ENCODE measurements at regions not wholly inside any gene's neighbourhood (a gene's known extent, or its start where the extent isn't known, plus 50 kb on each side); places are given as distances from the start of the nearest gene placed in this dataset.

DNA sequence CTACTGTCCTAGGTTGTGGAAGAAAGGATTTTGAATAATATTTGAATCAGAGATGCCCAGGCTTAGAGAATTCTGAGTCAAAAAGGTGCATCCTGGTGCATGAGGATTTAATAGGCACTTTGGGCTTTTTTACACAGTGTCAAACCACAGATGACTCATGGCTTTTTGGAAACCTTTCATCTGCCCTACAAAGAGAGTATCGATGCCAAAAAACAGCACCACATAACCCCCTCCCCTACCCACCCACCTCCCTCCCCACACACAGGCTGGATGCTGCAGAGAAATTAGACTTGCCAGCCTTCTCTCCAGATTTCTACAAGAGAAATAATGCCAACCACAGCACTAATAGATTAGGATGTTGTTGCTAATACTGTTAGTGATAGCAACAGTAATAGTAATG is 779.3 kb downstream of the NLGN4X start:
- DNase-seq = no peak
- intact Hi-C loops (cut with DNase I) = no loop called here
- TF ChIP-seq, protein P1, sequence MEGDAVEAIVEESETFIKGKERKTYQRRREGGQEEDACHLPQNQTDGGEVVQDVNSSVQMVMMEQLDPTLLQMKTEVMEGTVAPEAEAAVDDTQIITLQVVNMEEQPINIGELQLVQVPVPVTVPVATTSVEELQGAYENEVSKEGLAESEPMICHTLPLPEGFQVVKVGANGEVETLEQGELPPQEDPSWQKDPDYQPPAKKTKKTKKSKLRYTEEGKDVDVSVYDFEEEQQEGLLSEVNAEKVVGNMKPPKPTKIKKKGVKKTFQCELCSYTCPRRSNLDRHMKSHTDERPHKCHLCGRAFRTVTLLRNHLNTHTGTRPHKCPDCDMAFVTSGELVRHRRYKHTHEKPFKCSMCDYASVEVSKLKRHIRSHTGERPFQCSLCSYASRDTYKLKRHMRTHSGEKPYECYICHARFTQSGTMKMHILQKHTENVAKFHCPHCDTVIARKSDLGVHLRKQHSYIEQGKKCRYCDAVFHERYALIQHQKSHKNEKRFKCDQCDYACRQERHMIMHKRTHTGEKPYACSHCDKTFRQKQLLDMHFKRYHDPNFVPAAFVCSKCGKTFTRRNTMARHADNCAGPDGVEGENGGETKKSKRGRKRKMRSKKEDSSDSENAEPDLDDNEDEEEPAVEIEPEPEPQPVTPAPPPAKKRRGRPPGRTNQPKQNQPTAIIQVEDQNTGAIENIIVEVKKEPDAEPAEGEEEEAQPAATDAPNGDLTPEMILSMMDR (IDR thresholded peaks at IDR 0.05; ENCODE audit: borderline replicate concordance, extremely low read depth, insufficient read depth) = no peak

DNA sequence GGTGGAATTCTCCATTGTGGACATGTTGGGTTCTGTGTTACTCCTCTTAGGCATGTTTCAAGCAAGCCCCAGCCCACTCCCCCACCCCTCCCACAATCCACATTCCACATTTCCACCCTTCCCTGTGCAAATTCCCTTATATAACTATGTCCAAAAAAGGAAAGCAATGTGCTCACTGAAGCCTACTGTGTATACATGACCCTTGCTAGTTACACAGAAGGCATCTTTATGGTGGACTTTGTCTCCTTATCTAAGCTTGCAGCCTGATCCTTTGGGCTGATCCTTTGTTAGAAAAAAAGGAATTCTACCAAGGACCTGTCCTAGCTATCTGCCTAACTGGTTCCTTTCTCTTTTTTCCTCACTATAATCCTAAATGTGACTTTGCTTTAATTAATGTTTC is 796.8 kb downstream of the NLGN4X start:
- intact Hi-C loops (cut with DNase I) = no loop called here
- FAIRE-seq = no peak

More for the DNA sequence above, 779.3 kb downstream of the NLGN4X start:
- no peaks in the 10 kb centered on the region for H3K36me3 ChIP-seq (ENCODE audit: control insufficient read depth in 2 of 3, insufficient read depth in 3 of 3, low read length in 3 of 3)
- no peak for FAIRE-seq
- no peaks in the 10 kb centered on the region for H3K9me3 ChIP-seq (ENCODE audit: control insufficient read depth in 2 of 3, insufficient read depth in 1 of 3, low read length in 3 of 3)
- H3K4me1 ChIP-seq (ENCODE audit: control insufficient read depth in 2 of 3, insufficient read depth in 2 of 3, low read depth in 1 of 3, low read length in 3 of 3) = no peaks in the 10 kb centered on the region
- H3K4me3 ChIP-seq (ENCODE audit: low read length in 3 of 3) = no peak overlapping the region
- H3K27ac ChIP-seq (ENCODE audit: low read depth in 2 of 2, low read length in 2 of 2) = no peak overlapping the region
- no peaks in the 10 kb centered on the region for H3K27me3 ChIP-seq (ENCODE audit: control insufficient read depth, insufficient read depth, low read length)
- no peak overlapping the region for H3K9ac ChIP-seq (ENCODE audit: low read length in 3 of 3)

DNA sequence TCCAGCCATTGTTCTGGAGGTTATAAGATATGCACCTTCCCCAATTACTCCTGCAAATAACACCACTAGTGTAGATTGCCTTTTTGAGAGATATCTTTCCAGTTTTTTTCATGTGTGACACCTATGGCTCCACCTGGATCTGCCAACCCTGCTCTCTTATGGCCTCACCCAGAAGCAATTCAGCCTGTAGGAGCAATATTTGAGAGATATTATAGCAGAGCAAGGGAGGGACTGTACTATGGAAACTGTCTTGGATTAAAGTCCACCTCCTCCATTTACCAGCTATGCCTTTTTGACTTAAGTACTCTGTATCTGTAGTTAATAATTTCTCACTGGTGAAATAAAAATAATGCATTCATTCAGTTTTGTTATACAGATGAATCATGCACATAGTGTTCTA is 803.5 kb downstream of the NLGN4X start:
- Histone ChIP-seq H3K9ac (ENCODE audit: low read length in 3 of 3) (no peak overlapping the region), H3K9me3 (ENCODE audit: control insufficient read depth in 2 of 3, insufficient read depth in 1 of 3, low read length in 3 of 3) (no peaks in the 10 kb centered on the region), H3K4me1 (ENCODE audit: control insufficient read depth in 2 of 3, insufficient read depth in 2 of 3, low read depth in 1 of 3, low read length in 3 of 3) (no peaks in the 10 kb centered on the region), H3K36me3 (ENCODE audit: control insufficient read depth in 2 of 3, insufficient read depth in 3 of 3, low read length in 3 of 3) (no peaks in the 10 kb centered on the region), H3K27me3 (ENCODE audit: control insufficient read depth, insufficient read depth, low read length) (no peaks in the 10 kb centered on the region), H3K4me3 (ENCODE audit: low read length in 3 of 3) (no peak overlapping the region), H3K27ac (ENCODE audit: low read depth in 2 of 2, low read length in 2 of 2) (no peak overlapping the region)
- intact Hi-C loops (cut with DNase I) = no loop called here
- TF ChIP-seq, protein P1 (IDR thresholded peaks at IDR 0.05; ENCODE audit: borderline replicate concordance, extremely low read depth, insufficient read depth) = no peak
- DNase-seq (no peak), FAIRE-seq (no peak)

More for the DNA sequence above, 796.8 kb downstream of the NLGN4X start:
- Histone ChIP-seq H3K9me3 (ENCODE audit: control insufficient read depth in 2 of 3, insufficient read depth in 1 of 3, low read length in 3 of 3) (no peaks in the 10 kb centered on the region), H3K9ac (ENCODE audit: low read length in 3 of 3) (no peak overlapping the region), H3K4me3 (ENCODE audit: low read length in 3 of 3) (no peak overlapping the region), H3K27ac (ENCODE audit: low read depth in 2 of 2, low read length in 2 of 2) (no peak overlapping the region), H3K4me1 (ENCODE audit: control insufficient read depth in 2 of 3, insufficient read depth in 2 of 3, low read depth in 1 of 3, low read length in 3 of 3) (no peaks in the 10 kb centered on the region), H3K36me3 (ENCODE audit: control insufficient read depth in 2 of 3, insufficient read depth in 3 of 3, low read length in 3 of 3) (no peaks in the 10 kb centered on the region), H3K27me3 (ENCODE audit: control insufficient read depth, insufficient read depth, low read length) (no peaks in the 10 kb centered on the region)
- TF ChIP-seq, protein P1 (IDR thresholded peaks at IDR 0.05; ENCODE audit: borderline replicate concordance, extremely low read depth, insufficient read depth) = no peak
- DNase-seq = no peak

DNA sequence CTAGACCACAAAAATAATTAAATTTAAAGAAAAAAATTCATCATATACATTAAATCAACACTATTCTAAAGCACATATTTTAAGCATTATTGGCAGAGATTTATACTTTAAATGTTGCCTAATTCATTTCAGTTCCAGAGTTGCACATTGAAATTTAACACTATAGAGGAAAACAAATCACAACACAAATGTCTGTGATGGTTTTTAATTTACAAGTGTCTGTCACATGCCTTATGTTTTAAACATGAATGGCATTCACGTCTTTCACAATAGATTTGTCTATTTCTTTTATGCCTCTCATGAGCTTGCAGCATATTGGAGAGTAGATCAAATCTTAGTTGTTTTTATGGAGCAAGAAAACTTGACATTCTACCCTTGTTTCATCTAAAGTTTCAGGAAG is 811.3 kb downstream of the NLGN4X start:
- Histone ChIP-seq H3K4me1 (ENCODE audit: control insufficient read depth in 2 of 3, insufficient read depth in 2 of 3, low read depth in 1 of 3, low read length in 3 of 3) (no peaks in the 10 kb centered on the region), H3K4me3 (ENCODE audit: low read length in 3 of 3) (no peak overlapping the region), H3K27me3 (ENCODE audit: control insufficient read depth, insufficient read depth, low read length) (no peaks in the 10 kb centered on the region), H3K27ac (ENCODE audit: low read depth in 2 of 2, low read length in 2 of 2) (no peak overlapping the region), H3K9ac (ENCODE audit: low read length in 3 of 3) (no peak overlapping the region), H3K9me3 (ENCODE audit: control insufficient read depth in 2 of 3, insufficient read depth in 1 of 3, low read length in 3 of 3) (no peaks in the 10 kb centered on the region), H3K36me3 (ENCODE audit: control insufficient read depth in 2 of 3, insufficient read depth in 3 of 3, low read length in 3 of 3) (no peaks in the 10 kb centered on the region)
- FAIRE-seq = peak; percentile 17
- intact Hi-C loops (cut with DNase I) = no loop called here
- TF ChIP-seq, protein P1 (IDR thresholded peaks at IDR 0.05; ENCODE audit: borderline replicate concordance, extremely low read depth, insufficient read depth) = no peak
- DNase-seq = no peak
